ENCODE measurements at regions not wholly inside any gene's neighbourhood (a gene's known extent, or its start where the extent isn't known, plus 50 kb on each side); places are given as distances from the start of the nearest gene placed in this dataset.

DNA sequence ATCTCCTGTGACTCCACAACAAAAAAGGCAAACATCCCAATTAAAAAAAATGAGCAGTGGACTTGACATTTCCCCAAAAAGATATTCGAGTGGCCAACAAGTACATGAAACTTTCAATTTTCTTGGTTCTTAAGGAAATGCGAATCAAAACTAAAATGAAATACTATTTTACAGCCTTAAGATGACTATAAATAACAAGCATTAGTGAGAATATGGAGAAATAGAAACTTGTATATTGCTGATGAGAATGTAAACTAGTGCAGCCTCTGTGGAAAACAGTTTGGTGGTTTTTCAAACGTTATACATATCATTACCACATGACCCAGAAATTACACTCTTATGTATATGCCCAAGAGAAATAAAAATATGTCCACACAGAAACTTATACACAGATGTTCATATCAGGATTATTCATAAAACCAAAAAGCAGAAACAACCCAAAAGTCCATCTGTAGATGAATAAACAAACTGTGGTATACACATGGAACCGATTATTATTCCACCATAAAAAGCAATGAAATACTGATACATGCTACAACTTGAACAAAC is 153.2 kb upstream of the GPR149 start:
- TF ChIP-seq POLR2A (IDR thresholded peaks at IDR 0.05) = no peak
- TF ChIP-seq, protein P1, sequence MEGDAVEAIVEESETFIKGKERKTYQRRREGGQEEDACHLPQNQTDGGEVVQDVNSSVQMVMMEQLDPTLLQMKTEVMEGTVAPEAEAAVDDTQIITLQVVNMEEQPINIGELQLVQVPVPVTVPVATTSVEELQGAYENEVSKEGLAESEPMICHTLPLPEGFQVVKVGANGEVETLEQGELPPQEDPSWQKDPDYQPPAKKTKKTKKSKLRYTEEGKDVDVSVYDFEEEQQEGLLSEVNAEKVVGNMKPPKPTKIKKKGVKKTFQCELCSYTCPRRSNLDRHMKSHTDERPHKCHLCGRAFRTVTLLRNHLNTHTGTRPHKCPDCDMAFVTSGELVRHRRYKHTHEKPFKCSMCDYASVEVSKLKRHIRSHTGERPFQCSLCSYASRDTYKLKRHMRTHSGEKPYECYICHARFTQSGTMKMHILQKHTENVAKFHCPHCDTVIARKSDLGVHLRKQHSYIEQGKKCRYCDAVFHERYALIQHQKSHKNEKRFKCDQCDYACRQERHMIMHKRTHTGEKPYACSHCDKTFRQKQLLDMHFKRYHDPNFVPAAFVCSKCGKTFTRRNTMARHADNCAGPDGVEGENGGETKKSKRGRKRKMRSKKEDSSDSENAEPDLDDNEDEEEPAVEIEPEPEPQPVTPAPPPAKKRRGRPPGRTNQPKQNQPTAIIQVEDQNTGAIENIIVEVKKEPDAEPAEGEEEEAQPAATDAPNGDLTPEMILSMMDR (IDR thresholded peaks at IDR 0.05) = no peak
- TF ChIP-seq EP300 (IDR thresholded peaks at IDR 0.05) = no peak
- no peak for TF ChIP-seq POLR2AphosphoS5 (IDR thresholded peaks at IDR 0.05)

All from stomach (tissue), 4 donors.